ENCODE measurements at regions not wholly inside any gene's neighbourhood (a gene's known extent, or its start where the extent isn't known, plus 50 kb on each side); places are given as distances from the start of the nearest gene placed in this dataset.
"Not testable (repeated sequence)": the region's sequence is repeated elsewhere in the genome, so short reads cannot be mapped to it uniquely, and the experiment has no call there.

- not testable (repeated sequence) for H3K4me3 ChIP-seq (ENCODE audit: low read depth, low read length); H3K4me1 ChIP-seq (ENCODE audit: control insufficient read depth, insufficient read depth, low read length); H3K9me3 ChIP-seq (ENCODE audit: control insufficient read depth, insufficient read depth, low read length); H3K27ac ChIP-seq (ENCODE audit: low read depth, low read length); H3K36me3 ChIP-seq (ENCODE audit: control insufficient read depth, insufficient read depth, low read length); H3K27me3 ChIP-seq (ENCODE audit: control insufficient read depth, insufficient read depth, low read length)
- WGBS (ENCODE audit: insufficient coverage) = no CpG with 5 or more reads among the region's 6 CpGs
- DNase-seq (ENCODE audit: low read depth in 4 of 6, low spot score in 6 of 6) = peak in 1 of 6 donors; percentile 15
Observed at GRCh38 chrY:4035801-4036511, 457.1 kb downstream of the TGIF2LY start.

All from spinal cord (tissue), 9 donors.